Vagina (tissue), 2 donors: ENCODE measurements at regions not wholly inside any gene's neighbourhood (a gene's known extent, or its start where the extent isn't known, plus 50 kb on each side); places are given as distances from the start of the nearest gene placed in this dataset.

Source experiments
- POLR2AphosphoS5 ChIP-seq, 2 donors: sonication (generic); formaldehyde crosslinking; IDR thresholded peaks; one replicate each; pipeline ENCODE4 v1.9.0; 2017; ENCODE audit warnings: antibody characterized with exemption in 2 of 2, mild to moderate bottlenecking in 2 of 2, low read depth in 1 of 2; ENCODE audit not compliant: insufficient read depth in 1 of 2
- TF ChIP-seq, protein P1 (sequence below), 3 experiments: fragments of 450-650 bp in 2 of 3; fragments of 200-600 bp in 1 of 3; sonication (generic) in 1 of 3; IDR thresholded peaks; one replicate each; pipeline ENCODE4 v1.5.1; 2017 to 2019; ENCODE audit warnings: antibody characterized with exemption in 3 of 3, mild to moderate bottlenecking in 2 of 3, moderate library complexity in 2 of 3

DNA sequence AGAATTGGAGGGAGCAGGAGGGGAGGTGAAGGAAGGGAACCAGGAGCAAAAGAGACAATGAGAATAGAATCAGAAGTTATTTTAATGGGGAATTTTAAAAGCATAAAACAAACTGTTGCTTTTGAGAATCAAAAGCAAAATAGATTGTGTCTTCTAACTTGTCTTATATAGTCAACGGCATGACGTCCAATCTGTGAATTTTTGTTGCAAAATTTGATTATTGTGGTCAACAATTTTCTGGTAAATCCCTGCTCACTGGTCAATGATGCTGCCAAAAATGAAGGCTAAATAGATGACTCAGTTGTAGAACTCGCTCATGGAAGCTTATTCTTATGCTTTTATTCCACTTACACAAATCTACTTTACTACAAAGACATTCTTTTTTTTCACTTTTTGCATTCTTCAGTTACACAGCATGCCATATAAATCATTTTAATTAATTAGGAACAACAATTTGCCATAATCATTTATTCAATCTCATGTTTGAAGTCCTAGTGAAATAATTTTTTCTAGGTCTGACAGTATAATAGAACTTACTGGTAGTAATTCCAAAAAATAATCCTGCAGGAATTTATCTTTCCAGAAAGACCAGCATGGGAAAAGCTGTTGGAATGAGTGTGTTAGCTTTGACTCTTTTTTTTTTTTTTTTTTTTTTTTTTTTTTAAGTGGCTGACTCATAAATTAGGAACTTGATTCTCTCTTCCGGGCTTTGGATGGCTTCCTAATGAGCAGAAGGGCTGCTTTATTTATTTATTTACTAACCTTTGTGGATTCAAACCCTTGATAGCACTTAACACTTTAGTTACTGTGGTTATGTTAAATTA, 256.9 kb downstream of the SPRY2 start:
- TF ChIP-seq, protein P1, sequence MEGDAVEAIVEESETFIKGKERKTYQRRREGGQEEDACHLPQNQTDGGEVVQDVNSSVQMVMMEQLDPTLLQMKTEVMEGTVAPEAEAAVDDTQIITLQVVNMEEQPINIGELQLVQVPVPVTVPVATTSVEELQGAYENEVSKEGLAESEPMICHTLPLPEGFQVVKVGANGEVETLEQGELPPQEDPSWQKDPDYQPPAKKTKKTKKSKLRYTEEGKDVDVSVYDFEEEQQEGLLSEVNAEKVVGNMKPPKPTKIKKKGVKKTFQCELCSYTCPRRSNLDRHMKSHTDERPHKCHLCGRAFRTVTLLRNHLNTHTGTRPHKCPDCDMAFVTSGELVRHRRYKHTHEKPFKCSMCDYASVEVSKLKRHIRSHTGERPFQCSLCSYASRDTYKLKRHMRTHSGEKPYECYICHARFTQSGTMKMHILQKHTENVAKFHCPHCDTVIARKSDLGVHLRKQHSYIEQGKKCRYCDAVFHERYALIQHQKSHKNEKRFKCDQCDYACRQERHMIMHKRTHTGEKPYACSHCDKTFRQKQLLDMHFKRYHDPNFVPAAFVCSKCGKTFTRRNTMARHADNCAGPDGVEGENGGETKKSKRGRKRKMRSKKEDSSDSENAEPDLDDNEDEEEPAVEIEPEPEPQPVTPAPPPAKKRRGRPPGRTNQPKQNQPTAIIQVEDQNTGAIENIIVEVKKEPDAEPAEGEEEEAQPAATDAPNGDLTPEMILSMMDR (IDR thresholded peaks at IDR 0.05), result no peak
- no peak for TF ChIP-seq POLR2AphosphoS5 (IDR thresholded peaks at IDR 0.05; ENCODE audit: insufficient read depth in 1 of 2, low read depth in 1 of 2)
